Activated CD4-positive, alpha-beta T cell treated with anti-CD3 and anti-CD28 coated beads, Interleukin-2, amount 50 U/mL, for 16 hours (primary cell): ENCODE measurements at regions not wholly inside any gene's neighbourhood (a gene's known extent, or its start where the extent isn't known, plus 50 kb on each side); places are given as distances from the start of the nearest gene placed in this dataset.

ENCODE experiments used
- DNase-seq: peaks from one replicate; pipeline ENCODE4 v3.0.0-alpha.2; 2020

DNA sequence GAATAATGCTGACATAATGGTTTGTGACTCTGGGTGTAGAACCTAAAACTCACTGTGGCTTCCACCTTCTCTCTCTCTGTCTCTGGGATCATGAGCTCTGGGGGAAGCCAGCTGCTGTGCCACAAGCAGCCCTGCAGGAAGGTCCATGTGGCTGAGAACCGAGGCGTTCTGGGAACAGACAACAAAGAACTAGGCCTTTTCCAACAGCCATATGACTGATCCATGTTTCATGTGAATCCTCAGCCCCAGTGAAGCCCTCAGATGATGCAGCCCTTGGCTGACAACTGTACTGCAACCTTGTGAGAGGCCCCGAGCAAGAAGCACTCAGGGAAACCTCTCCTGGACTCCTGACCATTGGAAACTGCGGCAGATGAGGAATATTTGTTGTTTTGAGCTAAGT, 56.6 kb downstream of the HLA-G start:
- DNase-seq, result no peak

DNA sequence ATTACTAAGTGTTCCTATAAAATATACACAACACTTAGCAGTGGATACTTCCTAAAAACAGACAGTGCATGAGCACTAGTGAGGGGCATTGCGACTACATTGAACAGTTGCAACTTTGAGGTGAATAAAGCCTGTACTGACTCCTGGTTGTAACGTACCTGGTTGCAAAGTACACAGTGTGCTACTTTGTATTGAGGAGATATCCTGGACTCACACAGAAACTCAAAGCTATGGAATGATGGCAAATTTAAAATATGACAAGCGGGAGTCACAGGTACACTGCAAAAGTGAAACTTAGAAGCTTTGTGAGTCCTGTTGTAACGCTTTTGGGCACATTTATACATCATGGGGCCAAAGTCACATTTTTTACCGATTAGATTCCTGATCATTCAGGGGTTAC, 55.6 kb upstream of the HLA-A start:
- DNase-seq, result no peak

DNA sequence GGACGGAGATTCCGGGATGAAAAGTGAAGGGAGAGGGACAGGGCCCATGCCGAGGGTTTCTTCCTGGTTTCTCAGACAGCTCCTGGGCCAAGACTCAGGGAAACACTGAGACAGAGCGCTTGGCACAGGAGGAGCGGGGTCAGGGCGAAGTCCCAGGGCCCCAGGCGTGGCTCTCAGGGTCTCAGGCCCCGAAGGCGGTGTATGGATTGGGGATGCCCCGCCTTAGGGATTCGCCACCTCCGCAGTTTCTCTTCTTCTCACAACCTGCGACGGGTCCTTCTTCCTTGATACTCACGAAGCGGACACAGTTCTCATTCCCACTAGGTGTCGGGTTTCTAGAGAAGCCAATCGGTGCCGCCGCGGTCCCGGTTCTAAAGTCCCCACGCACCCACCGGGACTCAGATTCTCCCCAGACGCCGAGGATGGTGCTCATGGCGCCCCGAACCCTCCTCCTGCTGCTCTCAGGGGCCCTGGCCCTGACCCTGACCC, 55.0 kb upstream of the HLA-A start:
- peak; percentile 14 for DNase-seq

- peak; percentile 80 for DNase-seq
Observed at GRCh38 chr6:29887819-29888776, 54.2 kb upstream of the HLA-A start.
